ENCODE measurements at regions not wholly inside any gene's neighbourhood (a gene's known extent, or its start where the extent isn't known, plus 50 kb on each side); places are given as distances from the start of the nearest gene placed in this dataset.
"Not testable (repeated sequence)": the region's sequence is repeated elsewhere in the genome, so short reads cannot be mapped to it uniquely, and the experiment has no call there.

DNA sequence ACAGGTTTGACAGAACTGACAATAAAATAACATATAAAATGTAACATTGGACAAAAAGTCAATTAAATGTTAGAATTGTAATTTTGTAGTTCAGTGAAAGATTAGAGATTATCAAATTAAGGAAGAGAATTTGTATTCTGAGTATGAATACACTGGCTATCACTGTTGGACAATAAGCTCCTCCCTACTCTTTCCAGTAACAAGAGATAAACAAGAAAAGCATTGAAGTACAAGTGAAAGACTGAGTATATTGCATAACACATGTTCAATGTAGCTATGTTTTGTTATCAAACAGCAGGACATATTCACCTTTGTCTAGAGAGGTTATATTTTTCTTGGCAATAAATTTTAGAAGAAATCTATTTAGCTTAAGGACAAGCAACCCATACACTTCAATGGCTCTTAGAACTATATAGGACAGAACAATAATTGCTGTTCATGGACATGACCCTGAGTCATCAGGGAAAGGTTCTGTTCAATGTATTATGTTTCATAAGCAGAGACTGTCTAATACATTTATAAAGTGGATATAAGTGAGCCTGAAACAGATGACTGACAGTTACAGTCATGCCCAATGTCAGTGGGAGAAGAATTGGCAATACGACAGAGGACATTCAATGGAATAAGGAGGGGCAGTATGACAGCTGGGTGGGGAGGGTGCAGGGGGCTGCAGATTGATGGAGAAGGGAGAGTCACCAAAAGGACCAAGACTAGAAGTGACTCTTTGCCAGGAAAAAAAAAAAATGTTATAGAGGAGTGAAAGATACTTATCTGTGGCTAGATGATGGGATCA is 520.4 kb downstream of the FRK start:
- no peak for DNase-seq

DNA sequence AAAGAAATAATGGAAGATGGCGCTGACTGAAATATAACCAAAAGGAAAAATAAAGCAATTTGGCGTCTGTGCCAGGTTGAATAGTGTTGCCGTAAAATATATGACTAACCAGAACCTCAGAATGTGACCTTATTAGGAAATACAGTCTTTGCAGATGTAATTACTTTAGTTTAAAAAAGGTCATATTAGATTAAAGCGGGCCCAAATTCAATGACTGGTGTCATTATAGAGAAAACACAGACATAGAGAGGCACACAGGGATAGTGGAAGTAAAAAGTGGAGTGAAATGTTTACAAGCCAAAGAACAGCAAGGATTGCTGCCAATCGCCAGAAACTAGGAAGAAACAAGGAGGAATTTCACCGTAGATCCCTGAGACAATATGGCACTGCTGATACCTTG is 521.2 kb downstream of the FRK start:
- no peak for DNase-seq

DNA sequence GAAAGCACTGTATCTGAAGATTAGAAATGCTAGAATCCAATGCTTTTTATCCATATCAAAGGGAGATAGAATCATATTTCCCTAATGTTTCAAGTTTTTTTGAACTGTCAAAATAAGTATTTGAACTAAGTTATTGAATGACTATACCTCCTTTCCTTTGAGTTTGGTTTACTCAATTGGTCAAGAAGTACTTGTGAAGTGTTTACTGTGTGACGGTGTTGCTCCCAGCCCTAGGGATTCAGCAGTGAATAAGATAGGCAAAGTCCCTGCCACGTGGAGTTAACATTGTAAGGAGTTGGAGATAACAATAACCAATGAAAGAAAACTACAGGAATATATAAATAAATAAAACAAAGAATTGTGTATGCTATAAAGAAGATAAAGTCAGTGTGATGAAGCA is 535.9 kb downstream of the FRK start:
- no peak for DNase-seq

DNA sequence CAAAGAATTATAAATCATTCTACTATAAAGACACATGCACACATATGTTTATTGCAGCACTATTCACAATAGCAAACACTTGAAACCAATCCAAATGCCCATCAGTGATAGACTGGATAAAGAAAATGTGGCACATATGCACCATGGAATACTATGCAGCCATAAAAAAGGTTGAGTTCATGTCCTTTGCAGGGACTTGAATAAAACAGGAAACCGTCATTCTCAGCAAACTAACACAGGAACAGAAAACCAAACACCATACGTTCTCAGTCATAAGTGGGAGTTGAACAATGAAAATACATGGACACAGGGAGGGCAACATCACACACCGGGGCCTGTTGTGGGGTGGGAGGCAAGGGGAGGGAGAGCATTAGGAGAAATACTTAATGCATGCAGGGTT is 538.9 kb downstream of the FRK start:
- DNase-seq = not testable (repeated sequence)

DNA sequence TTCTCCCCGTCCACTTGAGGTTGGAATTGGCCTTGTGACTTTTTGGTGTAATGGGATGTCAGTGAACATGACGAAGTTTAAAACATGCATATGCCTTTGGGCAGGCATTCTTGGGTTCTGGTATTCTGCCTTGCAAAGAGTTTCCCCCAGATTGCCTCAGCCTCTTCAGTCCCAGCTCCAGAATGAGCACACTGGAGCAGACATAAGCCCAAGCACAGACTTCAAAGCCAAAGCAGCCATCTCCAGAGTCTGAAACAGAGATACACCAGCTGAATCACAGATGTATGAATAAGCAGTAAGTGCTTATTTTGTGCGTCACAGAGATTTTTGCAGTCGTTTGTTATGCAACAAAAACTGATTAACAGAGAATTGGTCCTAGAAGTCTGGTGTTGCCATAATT is 546.0 kb downstream of the FRK start:
- no peak for DNase-seq

DNA sequence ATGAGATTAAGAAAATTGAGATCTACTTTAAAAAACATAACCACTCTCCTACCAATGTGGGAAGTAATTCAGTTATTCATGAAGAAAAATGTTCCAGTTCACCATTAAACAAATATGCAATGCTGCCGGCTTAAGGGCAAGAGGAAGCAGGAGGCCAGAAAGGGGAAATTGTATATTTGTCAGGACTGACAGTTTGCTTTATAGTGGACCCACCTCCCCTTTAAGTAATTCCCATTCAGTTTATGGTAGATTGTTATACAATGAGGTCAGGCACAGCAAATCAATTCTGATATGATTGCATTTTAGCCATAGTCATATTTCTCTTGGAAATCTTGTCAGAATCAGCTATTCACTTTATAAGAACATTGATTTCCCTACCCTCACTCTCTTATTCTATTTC is 547.8 kb downstream of the FRK start:
- DNase-seq = no peak

DNA sequence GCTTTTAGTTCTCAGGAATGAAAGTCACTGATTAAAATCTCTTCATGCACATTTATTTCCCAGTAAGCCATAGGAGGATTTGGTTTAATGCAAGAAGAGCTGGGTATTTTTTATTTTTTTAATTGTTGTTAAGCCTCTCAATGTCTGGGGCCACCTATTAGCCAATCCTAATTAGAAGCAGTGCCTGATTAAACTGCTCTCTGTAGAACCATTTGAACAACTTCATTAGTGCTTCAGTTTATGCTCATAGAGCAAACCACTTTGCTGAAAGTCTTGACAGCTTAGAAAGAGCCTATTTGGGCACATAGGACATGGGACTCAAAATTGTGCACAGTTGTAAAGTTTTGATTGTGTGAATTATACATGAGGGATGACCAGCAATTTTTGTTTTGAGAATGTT is 548.9 kb downstream of the FRK start:
- no peak for DNase-seq

DNA sequence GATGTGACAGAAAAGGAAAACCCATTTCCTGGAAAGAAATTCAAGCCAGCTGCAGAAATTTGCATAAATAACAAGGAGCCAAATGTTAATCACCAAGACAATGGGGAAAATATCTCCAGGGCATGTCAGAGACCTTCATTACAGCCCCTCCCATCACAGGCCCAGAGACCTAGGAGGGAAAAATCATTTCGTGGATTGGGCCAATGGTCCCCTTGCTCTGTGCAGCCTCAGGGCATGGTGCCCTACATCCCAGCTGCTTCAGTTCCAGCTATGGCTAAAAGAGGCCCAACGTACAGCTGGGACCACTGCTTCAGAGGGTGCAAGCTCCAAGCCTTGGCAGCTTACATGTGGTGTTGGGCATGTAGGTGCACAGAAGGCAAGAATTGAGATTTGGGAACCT is 558.3 kb downstream of the FRK start:
- DNase-seq = not testable (repeated sequence)

DNA sequence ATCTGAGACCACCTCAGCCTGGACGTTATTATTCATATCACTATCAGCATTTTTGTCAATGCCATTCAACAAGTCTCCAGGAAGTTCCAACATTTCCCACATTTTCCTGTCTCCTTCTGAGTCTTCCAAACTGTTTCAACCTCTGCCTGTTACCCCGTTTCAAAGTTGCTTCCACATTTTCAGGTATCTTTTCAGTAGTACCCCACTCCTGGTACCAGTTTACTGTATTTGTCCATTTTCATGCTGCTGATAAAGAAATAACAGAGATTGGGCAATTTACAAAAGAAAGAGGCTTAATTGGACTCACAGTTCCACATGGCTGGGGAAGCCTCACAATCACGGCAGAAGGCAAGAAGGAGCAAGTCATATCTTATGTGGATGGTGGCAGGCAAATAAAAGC is 565.5 kb downstream of the FRK start:
- DNase-seq = no peak

DNA sequence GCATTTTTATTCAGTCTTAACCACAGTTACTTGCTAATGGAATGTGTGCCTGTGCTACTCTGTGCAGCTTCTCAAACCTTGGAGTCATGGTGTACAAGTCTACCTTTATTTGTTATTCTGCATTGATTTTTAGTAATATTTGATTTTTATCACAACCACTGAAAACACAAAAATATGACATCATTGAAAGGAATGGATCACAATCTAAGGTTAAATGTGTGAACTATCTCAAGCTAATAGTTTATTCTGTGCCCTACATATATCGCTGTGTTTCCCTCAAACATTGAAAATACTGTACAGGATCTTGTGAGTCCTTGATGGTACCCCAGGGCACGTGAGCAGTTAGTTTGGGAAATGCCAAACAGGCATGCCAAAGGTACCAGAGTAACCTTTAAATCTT is 573.4 kb downstream of the FRK start:
- DNase-seq = no peak

DNA sequence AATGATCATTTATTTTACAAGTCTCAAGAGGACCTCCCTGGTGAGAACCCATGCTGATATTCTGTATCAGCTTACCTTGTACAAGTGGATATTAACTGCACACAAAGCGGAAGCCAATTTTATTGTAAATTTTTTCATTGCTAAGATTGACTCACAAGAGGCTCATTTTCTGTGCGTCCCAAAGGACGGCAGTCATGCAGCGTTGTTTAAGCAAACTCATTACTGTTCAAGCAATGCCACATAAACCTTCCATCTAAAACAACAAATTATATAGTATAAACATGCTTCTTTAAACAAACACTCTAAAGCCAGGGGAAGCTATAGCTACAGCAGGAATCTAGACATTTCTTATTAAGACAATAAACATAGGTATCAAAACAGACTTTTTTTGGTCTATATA is 575.3 kb downstream of the FRK start:
- DNase-seq = no peak

DNA sequence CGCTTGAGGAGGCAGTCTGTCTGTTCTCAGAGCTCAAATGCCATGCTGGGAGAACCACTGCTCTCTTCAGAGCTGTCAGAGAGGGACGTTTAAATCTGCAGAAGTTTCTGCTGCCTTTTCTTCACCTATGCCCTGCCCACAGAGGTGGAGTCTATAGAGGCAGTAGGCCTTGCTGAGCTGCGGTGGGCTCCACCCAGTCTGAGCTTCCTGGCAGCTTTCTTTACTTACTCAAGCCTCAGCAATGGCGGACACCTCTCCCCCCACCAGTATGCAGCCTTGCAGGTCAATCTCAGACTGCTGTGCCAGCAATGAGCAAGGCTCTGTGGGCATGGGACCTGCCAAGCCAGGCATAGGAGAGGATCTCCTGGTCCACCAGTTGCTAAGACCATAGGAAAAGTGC is 580.1 kb downstream of the FRK start:
- not testable (repeated sequence) for DNase-seq

DNA sequence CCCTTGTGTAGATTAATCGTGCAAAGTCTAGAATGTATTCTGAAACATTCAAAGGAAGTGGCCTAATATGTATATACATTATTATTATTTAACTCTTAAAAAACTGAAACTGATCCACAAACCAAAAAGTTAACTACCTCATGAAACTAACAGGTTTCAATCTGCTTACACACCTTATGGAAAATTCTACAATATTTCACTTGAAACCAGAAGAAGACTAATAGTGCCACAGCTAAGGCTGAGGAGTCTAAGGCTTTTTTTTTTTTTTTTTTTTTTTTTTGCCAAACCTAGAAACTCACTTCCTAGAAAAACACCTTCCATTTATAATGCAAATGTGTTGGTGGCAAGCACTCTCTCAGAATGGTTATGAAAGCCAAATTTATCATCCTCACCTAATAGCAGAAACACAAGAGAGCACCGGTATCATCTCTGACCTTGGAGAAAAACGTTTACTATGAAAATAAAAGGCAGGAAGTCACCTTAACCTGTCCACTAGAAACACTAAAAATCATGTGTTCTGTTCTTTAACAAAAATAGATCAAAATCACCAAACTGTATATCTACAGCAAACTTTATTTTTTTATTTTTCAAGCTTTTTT is 586.1 kb downstream of the FRK start:
- no peak for DNase-seq

DNA sequence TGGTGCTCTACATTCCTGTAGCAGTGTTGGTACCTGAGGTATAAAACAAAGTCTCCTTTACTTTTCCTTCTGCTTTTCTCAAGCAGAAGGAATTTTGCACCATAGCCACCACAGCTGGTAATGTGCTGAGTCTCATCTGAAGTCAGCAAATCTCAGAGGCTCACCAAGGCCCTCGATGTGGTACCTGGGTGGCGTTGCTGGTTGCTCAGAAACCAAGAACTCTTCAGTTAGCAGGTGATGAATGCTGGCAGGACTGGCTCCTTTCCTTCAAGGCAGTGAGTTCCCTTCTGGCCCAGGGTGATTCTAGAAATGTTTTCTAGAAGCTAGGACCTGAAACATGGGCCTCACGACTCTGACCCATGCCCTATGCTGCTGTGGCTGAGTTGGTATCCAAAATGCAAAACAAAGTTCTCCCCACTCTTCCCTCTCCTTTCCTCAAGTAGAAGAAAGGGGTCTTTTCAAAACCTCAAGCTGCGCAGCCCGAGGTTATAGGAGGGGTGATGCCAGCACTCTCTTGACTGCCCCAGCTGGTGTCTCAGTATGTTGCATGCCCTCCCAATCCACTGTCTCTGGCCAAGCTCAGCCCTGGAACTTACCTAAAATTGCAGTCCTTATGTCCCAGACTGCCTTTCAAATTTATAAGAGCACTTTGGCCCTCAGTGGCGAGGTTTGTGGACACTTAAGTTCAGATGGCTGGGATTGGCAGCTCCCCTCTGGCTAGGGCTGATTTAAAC is 592.3 kb downstream of the FRK start:
- DNase-seq = no peak

DNA sequence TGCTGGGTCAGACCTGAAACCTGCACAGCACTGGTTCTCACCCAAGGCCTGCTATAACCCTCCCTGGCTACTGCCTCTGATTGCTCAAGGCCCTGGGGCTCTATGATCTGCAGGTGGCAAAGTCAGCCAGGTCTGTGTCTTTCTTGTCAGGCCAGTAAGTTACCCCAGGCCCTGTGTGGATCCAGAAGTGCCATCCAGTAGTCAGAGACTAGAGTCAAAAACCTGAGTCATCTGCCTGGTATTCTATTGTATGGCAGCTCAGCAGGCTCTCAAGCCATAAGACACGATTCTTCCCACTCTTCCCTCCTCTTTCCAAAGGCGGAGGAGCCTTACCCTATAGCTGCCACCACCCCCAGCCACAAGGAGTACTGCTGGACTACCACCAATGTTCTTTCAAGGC is 593.0 kb downstream of the FRK start:
- no peak for DNase-seq

DNA sequence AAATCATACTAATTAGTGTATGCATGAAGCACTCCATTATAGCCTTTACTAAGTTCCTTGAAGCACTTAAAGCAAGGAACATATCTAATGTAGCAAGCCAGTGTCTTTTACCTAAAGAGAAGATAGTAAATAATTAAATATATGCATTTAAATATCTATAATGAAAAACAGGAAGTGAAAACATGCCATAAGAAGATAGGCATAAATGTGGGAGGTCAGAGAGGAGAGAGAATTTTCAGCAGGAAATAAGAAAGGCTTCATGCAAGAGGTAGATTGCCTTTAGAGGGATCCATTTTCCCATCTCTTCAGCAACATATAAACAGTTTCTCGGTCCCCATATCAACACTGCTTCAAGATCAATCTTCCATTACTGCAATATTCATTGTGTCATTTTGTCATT is 599.8 kb downstream of the FRK start:
- DNase-seq = no peak

DNA sequence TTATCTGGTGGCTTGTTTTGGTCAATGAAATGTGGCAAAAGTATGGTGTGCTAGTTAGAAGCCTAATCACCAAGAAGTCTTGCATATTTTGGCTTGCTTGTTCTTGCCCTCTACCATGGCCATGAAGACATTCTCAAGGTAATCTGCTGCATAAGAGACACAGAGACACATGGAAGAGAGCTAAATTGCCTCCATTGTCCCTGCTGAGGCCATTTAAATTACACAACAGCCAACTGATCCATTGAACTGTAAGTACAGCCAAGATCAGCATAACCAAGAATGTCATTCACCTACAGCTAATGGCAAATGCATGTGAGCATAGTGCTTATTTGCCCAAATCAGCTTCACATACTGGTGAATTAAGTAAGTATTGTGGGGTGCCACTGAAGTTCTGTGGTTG is 603.8 kb downstream of the FRK start:
- DNase-seq = no peak

DNA sequence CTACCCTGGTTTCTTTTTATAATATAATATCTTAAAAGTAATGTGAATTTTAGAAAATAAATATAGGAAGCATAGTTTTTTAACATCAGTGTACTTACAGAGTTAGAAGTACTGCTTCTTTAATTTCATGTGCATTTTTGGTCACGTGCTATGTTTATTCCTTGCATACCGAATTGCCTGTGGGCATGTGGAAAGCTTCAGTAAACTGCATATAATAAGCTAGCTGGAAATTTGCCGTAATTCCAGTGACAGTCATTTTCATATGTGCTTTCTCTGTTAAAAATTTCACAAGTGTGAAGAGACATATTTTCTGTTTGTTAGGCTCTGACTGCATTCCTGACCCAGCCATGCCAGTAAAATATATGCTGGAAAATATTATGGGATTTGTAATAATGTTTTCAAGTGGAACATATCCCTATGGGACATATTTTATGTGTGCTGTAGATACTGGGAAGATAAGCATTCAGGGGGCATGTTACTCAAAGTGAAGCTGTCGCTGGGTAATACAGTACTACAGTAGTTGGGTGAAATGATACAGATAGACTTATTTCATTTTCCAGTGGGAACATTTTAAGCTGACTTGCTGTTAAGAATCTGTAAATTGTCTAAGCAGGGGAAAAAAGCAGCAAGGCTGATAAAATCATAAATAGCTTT is 616.7 kb downstream of the FRK start:
- DNase-seq = no peak

DNA sequence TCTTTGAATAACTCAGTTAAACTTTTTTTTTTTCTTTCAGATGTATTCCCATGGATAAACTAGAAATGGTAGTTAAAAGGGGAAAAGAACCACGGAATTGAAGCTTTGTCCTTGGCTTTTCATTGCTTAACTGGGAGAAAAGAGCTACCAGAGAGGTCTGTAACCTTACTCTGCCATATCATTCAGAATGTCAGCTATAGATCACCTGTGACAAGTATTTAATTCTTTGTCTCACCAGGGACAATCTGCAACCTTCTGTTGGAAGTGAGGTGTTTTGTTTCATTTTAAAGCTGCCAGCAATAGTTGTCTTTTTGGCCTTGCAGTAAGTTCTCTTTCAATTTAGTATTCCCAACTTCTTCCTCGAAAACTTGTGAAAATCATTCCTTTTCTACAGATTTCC is 618.4 kb downstream of the FRK start:
- no peak for DNase-seq

DNA sequence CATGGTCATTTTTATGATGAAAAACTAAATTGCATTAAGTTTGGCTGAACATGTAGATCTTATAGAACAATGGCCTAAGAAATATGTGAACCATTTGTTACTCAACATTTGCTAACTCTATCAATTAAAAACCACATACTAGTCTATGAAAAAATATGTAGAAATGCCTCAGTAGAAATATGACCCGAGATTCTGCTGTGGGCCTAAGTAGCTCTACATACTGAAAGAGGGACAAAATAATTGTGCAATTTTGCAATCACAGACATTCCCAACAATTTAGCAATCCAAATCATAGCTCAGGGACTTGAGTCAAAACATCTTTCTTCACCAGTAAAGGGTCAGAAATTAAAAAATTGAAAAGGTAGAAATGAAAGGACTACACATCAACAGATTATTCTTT is 619.0 kb downstream of the FRK start:
- DNase-seq = no peak

DNA sequence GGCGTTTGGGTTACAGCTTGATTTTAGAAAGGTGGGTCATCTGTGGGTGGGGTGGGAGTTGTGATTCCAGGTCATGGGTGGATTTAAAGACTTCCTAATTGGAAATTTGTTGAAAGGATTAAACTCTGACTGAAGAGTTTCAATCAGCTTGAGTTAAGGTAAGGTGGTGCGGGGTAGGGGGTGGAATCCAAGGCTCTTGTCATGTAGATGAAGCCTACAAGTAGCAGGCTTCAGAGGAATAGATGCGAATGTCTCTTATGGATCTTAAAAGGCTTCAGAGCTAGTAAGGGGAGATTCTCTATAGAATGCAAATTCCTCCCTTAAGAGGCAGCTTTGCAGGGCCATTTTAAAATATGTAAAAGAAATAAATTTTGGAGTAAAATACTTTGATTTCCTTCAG is 645.3 kb downstream of the FRK start:
- DNase-seq = no peak

DNA sequence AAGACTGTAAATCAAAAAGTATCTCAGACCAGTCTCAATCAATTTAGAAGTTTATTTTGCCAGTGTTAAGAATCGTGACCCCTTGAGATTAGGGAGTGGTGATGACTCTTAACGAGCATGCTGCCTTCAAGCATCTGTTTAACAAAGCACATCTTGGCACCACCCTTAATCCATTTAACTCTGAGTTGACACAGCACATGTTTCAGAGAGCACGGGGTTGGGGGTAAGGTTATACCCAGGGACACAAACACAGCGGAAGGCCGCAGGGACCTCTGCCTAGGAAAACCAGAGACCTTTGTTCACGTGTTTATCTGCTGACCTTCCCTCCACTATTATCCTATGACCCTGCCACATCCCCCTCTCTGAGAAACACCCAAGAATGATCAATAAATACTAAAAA is 645.8 kb downstream of the FRK start:
- not testable (repeated sequence) for DNase-seq

DNA sequence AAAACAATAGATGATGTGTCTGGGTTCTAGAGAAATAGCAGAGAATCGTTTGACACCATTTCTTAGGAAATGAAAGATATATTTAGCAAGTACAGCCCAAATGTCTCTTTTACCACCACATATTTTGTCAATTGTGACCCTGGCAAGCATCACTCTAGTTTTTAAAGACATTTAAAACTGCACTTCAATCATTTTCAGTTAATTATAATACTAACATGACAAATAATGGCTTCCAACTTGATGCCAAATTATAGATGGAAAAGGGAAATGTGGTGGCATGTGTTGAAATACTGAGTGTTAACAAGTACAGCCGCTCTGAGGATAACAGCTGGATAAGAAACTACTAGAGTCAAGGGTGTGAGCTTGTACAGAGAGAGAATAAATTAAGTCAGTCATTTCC is 648.9 kb downstream of the FRK start:
- DNase-seq = no peak

DNA sequence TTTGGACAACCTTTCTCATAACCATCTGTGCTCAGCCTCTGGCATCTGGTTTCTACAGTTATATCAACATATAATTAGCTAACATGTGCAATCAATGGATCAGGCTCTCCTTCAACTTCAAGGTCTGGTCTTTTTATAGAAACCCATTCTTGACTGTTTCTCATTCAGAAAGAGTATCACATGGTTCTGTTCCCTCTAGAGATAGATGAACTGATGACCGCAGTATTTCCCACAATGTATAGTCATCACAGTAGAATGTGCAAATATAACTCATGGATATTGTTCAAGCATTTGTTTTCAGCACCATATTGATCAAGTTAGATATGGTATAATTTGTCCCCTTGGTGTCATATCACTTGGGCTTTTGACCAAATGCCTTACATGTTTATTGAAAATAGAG is 656.2 kb downstream of the FRK start:
- no peak for DNase-seq
